HS-5 (cell line): ENCODE measurements at regions not wholly inside any gene's neighbourhood (a gene's known extent, or its start where the extent isn't known, plus 50 kb on each side); places are given as distances from the start of the nearest gene placed in this dataset.

Experiments
- DNase-seq: peaks from one replicate; pipeline ENCODE4 v3.0.0-alpha.2; 2012; ENCODE audit warnings: low read depth

GRCh38 chr22:44368611-44369292, 56.0 kb upstream of the SHISAL1 start:
- DNase-seq = no peak

- no peak for DNase-seq
These were observed 53.9 kb upstream of the SHISAL1 start for GRCh38 chr22:44366372-44367300.

GRCh38 chr22:44365832-44366231, 53.1 kb upstream of the SHISAL1 start:
- no peak for DNase-seq

GRCh38 chr22:44365191-44365590, 52.4 kb upstream of the SHISAL1 start:
- no peak for DNase-seq

- DNase-seq = no peak
These were observed 52.0 kb upstream of the SHISAL1 start for GRCh38 chr22:44364751-44365130.

GRCh38 chr22:44363980-44364750, 51.4 kb upstream of the SHISAL1 start:
- DNase-seq = no peak

GRCh38 chr22:44363013-44363979, 50.5 kb upstream of the SHISAL1 start:
- peak; percentile 85 for DNase-seq

GRCh38 chr22:44362249-44363012, 49.7 kb upstream of the SHISAL1 start:
- DNase-seq = no peak
